ENCODE measurements at regions not wholly inside any gene's neighbourhood (a gene's known extent, or its start where the extent isn't known, plus 50 kb on each side); places are given as distances from the start of the nearest gene placed in this dataset.
"Not testable (repeated sequence)": the region's sequence is repeated elsewhere in the genome, so short reads cannot be mapped to it uniquely, and the experiment has no call there.

GRCh38 chr9:93884808-93885207 lies 70.3 kb downstream of the BARX1 start:
- H3K4me1 ChIP-seq: no peaks in the 10 kb centered on the region
- DNase-seq: no peak
- TF ChIP-seq CTCF (IDR thresholded peaks at IDR 0.05) (no peak), EP300 (IDR thresholded peaks at IDR 0.05) (no peak), POLR2AphosphoS5 (IDR thresholded peaks at IDR 0.05) (no peak), POLR2A (IDR thresholded peaks at IDR 0.05) (no peak)
- intact Hi-C loops (cut with DNase I): no loop called here
- no peaks in the 10 kb centered on the region for H3K27me3 ChIP-seq
- no peak overlapping the region for H3K4me3 ChIP-seq
- H3K9me3 ChIP-seq: no peaks in the 10 kb centered on the region
- 16 to 31% methylated on average over 1 of the region's 1 CpG for WGBS, 2 donors
- H3K36me3 ChIP-seq: no peaks in the 10 kb centered on the region
- H3K27ac ChIP-seq: no peak overlapping the region

- H3K4me3 ChIP-seq; intact Hi-C loops (cut with DNase I); H3K4me1 ChIP-seq; H3K27ac ChIP-seq; H3K27me3 ChIP-seq; H3K36me3 ChIP-seq: not testable (repeated sequence)
- DNase-seq: peak; percentile 46
- whole genome bisulfite sequencing, 2 donors: 94 to 95% methylated on average over 35 of the region's 35 CpGs
- H3K9me3 ChIP-seq: peaks cover 0 to 14% (median 5%) of the 10 kb centered on the region in 4 donors
Observed at GRCh38 chr9:93879662-93880407, 75.3 kb downstream of the BARX1 start.

- Histone ChIP-seq H3K36me3 (no peaks in the 10 kb centered on the region), H3K27ac (no peak overlapping the region), H3K4me3 (no peak overlapping the region), H3K9me3 (peaks cover 6 to 24% (median 15%) of the 10 kb centered on the region in 4 donors), H3K27me3 (no peaks in the 10 kb centered on the region), H3K4me1 (no peaks in the 10 kb centered on the region)
- no peak for DNase-seq
- intact Hi-C loops (cut with DNase I): no loop called here
- TF ChIP-seq CTCF (IDR thresholded peaks at IDR 0.05) (no peak), POLR2AphosphoS5 (IDR thresholded peaks at IDR 0.05) (no peak), EP300 (IDR thresholded peaks at IDR 0.05) (no peak), POLR2A (IDR thresholded peaks at IDR 0.05) (no peak)
Observed at GRCh38 chr9:93875330-93875729, 79.8 kb downstream of the BARX1 start.

GRCh38 chr9:93874242-93874641 lies 80.9 kb downstream of the BARX1 start:
- Histone ChIP-seq H3K36me3 (no peaks in the 10 kb centered on the region), H3K4me1 (no peaks in the 10 kb centered on the region), H3K27me3 (no peaks in the 10 kb centered on the region), H3K9me3 (peaks cover 6 to 24% (median 15%) of the 10 kb centered on the region in 4 donors), H3K4me3 (no peak overlapping the region), H3K27ac (no peak overlapping the region)
- TF ChIP-seq EP300 (IDR thresholded peaks at IDR 0.05) (no peak), POLR2AphosphoS5 (IDR thresholded peaks at IDR 0.05) (no peak), CTCF (IDR thresholded peaks at IDR 0.05) (no peak), POLR2A (IDR thresholded peaks at IDR 0.05) (no peak)
- no peak for DNase-seq
- intact Hi-C loops (cut with DNase I): no loop called here

GRCh38 chr9:93871286-93871685 lies 83.9 kb downstream of the BARX1 start:
- 80 to 86% methylated on average over 4 of the region's 4 CpGs for WGBS, 2 donors
- intact Hi-C loops (cut with DNase I): no loop called here
- TF ChIP-seq CTCF (IDR thresholded peaks at IDR 0.05) (no peak), EP300 (IDR thresholded peaks at IDR 0.05) (no peak), POLR2A (IDR thresholded peaks at IDR 0.05) (no peak), POLR2AphosphoS5 (IDR thresholded peaks at IDR 0.05) (no peak)

More at GRCh38 chr9:93871286-93871685, 83.9 kb downstream of the BARX1 start:
- H3K4me3 ChIP-seq: no peak overlapping the region
- H3K9me3 ChIP-seq: peaks cover 6 to 22% (median 15%) of the 10 kb centered on the region in 4 donors
- DNase-seq: no peak
- no peaks in the 10 kb centered on the region for H3K4me1 ChIP-seq
- no peak overlapping the region for H3K27ac ChIP-seq
- H3K36me3 ChIP-seq: no peaks in the 10 kb centered on the region
- H3K27me3 ChIP-seq: no peaks in the 10 kb centered on the region
